Central memory CD4-positive, alpha-beta T cell (primary cell): ENCODE measurements at regions not wholly inside any gene's neighbourhood (a gene's known extent, or its start where the extent isn't known, plus 50 kb on each side); places are given as distances from the start of the nearest gene placed in this dataset.
"Not testable (repeated sequence)": the region's sequence is repeated elsewhere in the genome, so short reads cannot be mapped to it uniquely, and the experiment has no call there.

Experiments used
- DNase-seq: peaks from one replicate; pipeline ENCODE4 v3.0.0; 2022

DNA sequence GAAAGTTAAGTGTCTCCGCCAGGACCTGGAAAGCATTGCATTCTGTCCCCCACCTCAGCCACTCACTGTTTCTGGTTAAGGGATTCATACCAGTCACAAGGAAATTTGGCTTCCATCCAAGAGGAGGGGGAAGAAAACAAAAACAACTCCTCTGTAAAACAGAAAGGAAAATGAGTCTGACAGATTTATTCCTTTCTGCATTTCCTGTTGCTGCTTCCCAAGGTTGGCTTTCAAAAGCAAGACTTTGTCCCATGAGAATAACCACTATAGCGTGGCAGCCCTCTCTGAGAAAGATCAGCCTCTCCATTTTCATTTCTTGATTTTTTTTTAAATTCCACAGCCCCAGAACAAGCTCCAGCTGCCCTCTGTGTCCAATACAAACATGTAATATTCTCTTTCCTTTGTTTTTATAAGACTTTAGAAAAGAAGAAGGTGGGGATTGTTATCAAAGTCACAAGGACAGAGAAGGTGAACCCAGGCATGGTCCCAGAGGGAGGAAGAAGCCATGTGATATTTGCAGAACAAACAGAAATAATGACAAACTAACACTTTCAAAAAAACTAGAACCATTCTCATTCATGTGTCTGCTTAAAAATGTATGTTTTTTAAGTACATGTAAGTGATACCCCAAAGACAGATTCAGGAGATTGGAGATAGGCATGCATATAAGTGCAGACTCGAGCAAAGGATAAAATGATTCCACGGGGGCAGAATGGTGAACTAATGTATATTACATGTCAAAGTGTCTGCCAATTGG is 90.7 kb upstream of the DCLK2 start:
- DNase-seq = no peak

DNA sequence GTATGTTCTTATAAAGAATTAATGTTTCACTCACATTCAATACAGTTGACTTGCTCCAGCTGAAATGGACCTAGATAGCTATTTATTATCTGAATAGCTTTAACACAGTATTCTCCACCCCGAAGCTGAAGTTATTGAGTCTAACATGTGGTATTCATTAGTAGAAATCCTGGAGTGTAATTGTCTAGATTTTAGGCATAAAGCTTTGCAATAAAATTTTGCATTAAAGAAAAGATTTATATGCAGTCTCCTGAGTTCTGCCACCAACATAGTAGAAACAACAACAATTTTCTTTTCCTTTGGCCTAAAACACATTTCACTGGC is 90.2 kb upstream of the DCLK2 start:
- no peak for DNase-seq

DNA sequence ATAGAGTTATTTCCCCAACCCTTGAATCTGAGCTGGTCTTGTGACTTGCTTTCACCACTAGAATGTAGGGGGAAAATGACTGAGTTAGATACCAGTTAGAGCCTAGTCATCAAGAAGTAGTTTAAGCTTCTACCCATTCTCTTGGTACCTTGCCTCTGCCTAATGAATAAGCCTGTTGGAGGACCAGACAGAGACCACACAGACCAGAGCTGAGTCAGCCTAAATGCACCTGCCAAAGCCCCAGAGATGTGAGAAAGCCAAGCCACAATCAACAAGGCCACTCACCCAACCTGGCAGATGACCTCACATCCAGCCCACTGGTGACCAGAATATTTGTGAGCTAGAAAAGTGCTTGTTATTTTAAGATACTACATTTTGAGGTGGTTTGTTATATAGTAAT is 85.2 kb upstream of the DCLK2 start:
- no peak for DNase-seq

DNA sequence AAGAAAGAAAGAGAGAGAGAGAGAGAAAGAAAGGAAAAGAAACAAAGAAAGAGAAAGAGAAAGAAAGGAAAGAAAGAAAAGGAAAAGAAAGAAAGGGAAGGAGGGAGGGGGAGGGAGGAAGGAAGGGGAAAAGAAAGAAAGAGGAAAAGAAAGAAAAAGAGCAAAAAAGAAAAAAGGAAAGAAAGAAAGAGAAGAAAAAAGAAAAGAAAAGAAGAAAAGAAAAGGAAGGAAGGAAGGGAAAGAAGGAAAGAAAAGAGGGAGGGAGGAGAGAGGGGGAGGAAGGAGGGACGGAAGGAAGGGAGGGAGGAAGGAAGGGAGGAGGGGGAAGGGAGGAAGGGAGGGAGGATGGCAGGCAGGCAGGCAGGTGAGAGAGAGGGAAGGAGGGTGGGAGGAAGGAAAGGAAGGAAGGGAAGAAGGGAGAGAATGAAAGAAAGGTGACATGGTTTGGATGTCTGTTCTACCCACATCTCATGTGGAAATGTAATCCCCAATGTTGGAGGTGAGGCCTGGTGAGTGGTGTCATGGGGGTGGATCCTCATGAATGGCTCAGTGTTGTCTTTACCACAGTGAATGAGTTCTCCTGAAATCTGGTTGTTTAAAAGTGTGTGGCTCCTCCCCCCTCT is 83.0 kb upstream of the DCLK2 start:
- no peak for DNase-seq

DNA sequence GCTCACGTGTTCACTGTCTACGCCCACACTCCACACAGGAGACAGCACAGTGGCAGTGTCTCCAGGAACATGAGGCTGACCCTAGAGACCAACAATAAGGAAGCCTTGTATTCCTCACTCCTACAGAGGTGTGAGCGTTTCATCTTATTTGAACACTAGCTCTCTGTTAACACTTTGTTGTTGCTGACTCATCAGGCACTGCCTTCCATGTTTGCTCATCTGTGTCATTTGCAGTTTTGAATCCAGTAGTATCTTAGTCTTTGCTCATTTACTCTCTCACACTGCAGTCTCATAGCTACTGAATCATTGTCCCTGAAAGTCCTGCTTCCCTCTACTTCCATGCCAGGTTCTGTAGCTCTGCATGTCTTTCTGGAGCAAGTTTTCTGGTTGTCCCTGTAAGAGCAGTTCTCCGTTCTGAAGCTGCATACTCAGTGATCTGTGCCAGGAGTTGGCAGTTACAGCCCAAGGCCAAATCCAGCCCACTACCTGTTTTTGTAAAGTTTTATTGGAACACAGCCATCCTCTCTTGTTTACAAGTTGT is 80.3 kb upstream of the DCLK2 start:
- no peak for DNase-seq

DNA sequence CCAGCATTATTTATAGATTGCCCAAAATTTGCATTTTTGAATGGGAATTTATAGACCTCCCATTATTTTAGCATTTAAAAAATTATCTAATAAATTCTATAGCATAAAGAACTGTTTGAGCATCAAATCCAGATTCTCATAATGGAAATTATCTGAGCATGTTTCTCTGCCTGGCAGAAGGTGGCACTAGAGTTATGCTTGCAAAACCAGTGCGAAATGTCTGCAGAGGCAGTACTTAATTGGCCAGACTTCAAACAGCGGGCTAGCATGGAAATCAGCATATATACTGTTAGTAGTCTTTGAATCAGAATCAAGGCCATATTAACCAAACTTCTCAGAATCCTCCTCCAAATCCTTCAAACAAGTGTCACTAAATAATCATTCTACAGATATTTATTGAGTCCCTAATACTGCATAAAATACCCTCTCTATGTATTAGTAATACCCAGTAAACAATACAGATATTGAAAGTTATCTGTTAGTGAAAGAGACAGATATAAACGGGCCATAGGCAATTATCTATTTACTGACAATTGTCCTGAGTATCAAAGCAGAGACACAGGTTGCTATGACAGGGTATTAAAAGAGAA is 78.7 kb upstream of the DCLK2 start:
- DNase-seq = no peak

DNA sequence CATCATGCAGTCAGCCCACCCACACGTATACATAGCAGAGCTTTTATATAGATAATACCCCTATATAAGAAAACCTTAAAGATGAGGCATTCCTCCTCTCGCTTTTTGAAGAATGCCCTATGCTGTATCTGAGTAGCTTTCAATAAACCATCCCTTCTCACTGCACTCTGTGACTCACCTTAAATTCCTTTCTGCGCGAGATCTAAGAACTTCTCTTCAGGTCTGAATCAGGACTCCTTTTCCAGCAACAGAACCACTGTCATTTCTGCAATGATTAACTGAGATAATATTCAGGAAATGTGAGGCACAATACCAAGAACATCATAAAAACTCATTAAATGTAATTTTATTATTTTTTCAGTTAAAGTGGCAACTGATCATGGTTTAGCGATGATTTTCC is 76.4 kb upstream of the DCLK2 start:
- no peak for DNase-seq

DNA sequence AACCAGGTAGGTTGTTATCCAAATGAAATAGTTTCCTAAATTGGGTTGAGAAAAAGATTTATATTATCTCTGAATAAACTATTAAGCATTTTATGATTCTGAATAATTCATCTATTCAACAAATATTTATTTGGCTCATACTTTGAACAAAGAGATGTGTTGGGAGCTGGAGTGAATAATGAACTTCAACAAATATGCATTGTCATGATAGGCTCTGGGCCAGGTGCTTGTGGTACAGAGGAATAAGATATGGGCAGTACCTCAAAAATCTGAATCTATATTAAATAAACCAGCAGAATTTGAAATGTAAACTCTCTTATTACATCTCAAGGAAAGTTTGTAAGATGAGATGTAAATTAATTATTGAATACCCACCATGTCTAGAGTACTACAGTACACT is 75.7 kb upstream of the DCLK2 start:
- no peak for DNase-seq

DNA sequence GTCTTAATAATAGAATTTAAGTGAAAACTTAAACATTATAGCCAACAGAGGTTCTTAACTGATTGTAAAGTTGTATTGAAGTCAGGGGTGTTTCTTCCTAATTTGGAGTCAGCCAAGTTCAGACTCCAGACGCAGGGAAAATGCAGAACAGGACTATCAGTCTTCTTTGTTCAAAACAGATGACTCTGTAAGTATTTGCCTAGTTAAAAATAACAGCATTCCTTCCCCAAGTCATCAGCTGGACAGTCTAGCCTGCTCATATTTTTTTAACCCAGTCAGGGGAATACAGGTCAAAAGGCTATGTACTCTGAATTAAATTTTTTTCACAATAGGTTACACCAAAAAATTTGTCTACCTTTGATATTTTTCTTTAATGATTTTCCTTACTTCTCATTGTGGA is 73.8 kb upstream of the DCLK2 start:
- DNase-seq = no peak

DNA sequence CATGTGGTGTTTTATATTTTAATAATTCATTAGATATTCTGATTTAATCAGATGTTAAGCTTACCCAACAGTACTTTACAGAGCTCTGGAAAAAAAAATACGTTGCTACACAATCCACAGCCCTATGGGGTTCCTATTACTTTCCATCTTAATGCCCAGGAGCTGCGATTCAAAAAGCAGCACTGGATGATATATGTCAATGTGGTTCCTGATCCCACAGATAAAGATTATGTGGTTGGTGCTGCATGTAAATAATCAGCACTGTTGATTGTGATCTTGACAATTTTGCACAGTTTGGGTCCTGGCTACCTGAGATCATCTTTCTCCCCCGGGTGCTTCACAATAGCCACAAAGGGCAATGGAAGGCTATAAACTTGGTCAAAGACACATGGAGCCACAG is 72.7 kb upstream of the DCLK2 start:
- no peak for DNase-seq

DNA sequence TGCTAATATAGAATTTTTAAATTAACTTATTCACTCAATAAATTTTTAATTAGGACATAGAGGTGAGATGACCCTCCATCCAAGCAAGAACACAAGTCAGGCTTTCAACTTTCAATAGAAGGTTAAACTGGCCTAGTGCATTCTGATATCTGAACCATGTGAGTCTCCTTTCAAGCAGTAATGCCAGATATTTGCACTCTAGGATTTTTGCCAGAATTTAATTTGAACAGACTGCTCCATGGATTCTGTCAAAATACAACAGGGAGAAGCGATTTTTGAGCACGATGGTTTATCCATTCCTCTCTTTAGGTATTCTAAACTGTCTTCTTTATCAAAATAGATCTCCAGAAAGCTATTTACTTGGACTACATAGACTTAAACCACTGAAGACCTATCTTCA is 72.0 kb upstream of the DCLK2 start:
- DNase-seq = no peak

DNA sequence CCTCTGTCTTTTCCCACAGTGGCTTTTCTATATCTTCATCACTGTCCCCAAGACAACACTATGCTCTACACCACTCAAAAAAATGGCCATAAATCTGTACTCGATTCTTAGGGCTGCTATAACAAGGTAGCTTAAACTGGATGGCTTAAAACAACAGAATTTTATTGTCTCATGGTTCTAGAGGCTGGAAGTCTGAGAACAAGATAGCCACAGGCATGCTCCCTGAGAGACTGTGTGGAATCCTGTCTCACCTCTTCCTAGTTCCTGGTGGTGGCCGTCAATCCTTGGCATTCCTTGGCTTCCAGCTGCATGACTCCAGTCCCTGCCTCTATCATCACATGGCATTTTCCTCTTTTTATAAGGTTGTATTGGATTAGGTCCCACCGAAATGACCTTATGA is 70.7 kb upstream of the DCLK2 start:
- DNase-seq = no peak

DNA sequence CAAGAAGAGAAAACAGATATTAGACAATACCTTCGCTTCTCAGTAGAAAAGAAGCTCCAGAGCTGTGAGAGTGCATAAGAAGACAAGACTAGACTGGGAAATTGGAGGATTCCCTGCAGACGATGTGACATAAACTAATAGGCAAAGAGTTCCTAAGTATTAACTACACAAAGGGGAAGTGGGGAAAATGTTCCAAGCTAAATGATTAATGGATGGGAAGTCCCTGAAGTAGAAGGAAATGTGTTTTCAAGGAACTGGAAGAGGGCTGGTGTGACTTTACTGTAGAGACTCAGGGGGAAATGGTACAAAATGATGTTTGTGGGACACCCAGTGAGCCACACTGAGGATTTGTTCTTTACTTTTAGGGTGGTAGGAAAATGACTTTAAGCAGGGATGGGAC is 69.7 kb upstream of the DCLK2 start:
- no peak for DNase-seq

DNA sequence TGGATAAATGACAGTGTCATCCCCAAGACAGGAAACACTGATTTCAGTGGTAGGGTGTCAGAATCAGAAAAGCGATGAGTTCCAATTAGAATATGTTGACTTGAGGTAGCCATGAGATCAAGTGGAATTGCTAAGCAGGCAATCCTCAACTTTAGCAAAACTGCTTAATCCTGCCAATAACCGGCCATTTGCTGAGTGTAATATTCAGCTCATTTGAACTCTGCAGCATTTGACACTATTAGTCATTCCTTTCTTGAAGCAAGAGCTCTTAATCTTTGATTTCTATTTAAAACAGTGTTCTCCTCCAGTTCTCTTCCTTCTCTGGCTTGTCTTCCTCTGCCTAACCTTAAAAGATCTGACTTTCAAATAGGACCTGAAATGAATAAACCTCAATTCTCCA is 68.7 kb upstream of the DCLK2 start:
- no peak for DNase-seq

DNA sequence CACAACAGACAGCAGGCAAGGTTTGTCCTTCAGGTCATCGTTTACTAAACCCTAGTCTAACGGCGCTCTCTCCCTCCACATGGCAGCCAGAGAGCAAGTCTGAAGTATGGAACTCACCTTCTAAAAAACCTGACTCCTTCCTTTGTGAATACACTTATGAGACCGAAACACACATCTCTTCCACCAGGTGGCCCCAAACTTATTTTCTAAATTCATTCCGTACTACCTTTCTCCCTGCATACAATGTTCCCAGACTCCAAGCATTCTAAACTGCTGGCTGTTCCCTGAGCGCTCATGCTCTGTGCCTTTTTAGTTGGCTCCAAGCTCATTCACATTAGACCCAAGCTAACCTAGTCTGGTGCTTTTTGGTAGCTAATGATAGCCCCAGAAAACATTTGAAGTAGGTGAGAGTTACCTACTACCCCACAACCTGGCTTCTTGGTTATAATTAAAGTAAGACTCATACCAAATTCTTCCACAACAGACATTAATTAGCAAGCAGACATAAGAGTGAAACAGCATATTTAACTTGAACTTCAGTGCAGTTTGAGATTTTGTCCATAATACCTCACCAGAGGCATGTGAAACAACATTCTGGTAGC is 67.6 kb upstream of the DCLK2 start:
- DNase-seq = no peak

DNA sequence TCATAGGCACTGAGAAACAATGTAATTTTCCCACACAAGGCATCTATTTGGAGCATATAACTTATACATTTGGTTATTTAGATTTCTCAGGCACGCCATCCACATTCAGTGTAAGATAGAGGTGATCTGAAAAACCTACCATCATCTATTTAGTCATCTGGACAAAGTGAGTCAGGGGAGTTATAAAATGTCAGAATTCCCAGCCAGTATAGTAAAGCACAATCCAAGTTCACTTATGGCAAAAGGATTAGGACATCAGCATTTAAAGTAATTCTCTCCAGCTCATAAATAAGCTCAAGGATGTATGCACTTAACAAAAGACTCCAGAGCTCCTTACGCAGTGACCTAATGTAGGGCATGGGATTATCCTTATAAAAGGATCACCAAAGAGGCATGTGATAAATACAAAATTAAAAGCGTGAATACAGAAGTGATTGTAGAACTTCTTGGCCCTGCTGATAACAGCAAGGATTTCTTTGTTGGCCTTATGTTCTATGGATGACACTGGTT is 65.3 kb upstream of the DCLK2 start:
- no peak for DNase-seq

DNA sequence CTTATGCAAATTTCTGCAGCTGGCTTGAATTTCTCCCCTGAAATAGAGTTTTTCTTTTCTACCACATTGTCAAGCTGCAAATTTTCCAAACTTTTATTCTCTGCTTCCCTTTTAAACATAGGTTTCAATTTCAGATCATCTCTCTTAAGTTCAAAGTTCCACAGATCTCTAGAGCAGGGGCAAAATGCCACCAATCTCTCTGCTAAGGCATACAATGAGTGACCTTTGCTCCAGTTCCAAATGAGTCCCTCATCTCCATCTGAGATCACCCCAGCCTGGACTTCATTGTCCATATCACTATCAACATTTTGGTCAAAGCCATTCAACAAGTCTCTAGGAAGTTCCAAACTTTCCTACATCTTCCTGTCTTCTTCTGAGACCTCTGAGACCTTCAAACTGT is 62.3 kb upstream of the DCLK2 start:
- DNase-seq = not testable (repeated sequence)

DNA sequence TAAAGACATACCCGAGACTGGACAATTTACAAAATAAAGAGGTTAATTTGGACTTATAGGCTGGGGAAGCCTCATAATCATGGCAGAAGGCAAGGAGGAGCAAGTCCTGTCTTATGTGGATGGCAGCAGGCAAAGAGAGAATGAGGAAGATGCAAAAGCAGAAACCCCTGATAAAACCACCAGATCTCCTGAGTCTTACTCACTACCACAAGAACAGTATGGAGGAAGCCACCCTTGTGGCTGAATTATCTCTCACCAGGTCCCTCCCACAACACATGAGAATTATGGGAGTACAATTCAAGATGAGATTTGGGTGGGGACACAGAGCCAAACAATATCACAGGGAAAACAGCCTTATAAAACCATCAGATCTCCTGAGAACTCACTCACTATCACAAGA is 61.6 kb upstream of the DCLK2 start:
- not testable (repeated sequence) for DNase-seq

DNA sequence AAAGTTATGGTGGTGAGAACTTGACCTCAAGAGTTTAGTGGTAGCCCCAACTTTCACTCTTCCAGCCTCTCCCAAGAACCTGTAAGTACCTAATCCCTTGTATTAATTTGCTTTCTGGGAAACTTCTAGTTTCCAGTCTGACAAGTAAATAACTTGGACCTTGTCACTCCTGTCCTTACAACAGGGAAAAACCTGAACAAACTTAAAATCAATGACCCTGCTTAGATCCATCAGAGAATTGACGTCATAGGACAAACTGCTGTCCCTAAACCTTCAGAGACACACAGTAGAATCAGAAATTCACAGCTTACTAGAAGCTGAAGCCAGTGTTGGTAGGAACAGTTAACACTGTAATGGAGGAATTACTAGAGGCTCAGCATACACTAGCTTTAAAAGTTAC is 60.0 kb upstream of the DCLK2 start:
- DNase-seq = no peak

DNA sequence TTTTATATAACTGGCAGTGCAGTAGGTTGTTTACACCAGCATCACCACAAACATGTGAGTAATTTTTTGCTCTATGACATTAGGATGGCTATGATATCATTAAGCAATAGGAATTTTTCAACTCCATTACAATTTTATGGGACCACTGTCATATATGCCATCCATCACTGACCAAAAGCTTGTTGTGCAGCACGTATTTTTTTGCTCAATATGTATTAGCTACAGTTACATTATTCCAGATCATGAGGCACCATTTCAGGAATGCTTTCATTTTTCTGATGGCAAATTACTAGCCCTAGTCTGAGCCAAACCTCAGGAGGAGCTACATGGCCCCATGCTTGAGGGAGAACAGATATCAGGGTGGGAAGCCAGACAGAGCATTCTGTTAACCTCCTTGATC is 56.8 kb upstream of the DCLK2 start:
- DNase-seq = no peak

DNA sequence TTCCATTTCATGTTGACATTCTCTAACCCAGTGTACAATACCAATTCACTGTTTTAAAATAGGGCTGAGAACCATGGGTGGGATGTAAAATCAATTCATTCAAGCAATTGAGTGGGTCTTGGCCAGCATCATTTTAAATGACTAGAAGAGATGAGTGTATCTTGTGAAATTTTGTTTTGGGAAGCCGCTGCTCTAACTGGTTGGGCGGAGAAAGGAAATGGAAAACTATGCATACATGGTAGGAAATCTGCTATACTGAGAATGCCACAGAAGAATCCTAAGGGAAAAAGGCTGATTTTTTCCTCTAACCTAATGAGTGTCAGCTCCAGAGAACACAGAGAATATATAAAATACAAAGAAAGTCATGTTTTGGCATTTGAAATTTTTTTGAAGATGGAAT is 54.8 kb upstream of the DCLK2 start:
- no peak for DNase-seq

DNA sequence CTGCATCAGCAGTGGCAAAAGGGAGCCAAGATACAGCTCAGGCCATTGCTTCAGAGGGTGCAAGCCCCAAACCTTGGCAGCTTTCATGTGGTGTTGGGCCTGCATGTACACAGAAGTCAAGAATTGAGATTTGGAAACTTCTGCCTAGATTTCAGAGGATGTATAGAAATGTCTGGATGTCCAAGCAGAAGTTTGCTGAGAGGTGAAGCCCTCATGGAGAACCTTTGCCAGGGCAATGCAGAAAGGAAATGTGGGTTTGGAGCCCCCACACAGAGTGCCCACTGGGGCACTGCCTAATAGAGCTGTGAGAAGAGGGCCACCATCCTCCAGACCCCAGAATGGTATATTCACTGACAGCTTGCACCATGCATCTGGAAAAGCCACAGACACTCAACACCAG is 51.3 kb upstream of the DCLK2 start:
- not testable (repeated sequence) for DNase-seq
